ENCODE measurements at regions not wholly inside any gene's neighbourhood (a gene's known extent, or its start where the extent isn't known, plus 50 kb on each side); places are given as distances from the start of the nearest gene placed in this dataset.

GRCh38 chr20:52619101-52619500, 353.1 kb upstream of the TSHZ2 start:
- no peak for DNase-seq (ENCODE audit: insufficient read length)
- FAIRE-seq: no peak
- TF ChIP-seq POLR2A (IDR thresholded peaks at IDR 0.05; ENCODE audit: low read depth, low read length) (no peak), TAF1 (IDR thresholded peaks at IDR 0.05; ENCODE audit: borderline replicate concordance, low read depth, low read length) (no peak), POLR2AphosphoS5 (IDR thresholded peaks at IDR 0.05; ENCODE audit: low read depth, low read length) (no peak)

GRCh38 chr20:52616629-52617028, 355.5 kb upstream of the TSHZ2 start:
- FAIRE-seq (no peak), DNase-seq (ENCODE audit: insufficient read length) (no peak)
- TF ChIP-seq TAF1 (IDR thresholded peaks at IDR 0.05; ENCODE audit: borderline replicate concordance, low read depth, low read length) (no peak), POLR2A (IDR thresholded peaks at IDR 0.05; ENCODE audit: low read depth, low read length) (no peak), POLR2AphosphoS5 (IDR thresholded peaks at IDR 0.05; ENCODE audit: low read depth, low read length) (no peak)

- TF ChIP-seq TAF1 (IDR thresholded peaks at IDR 0.05; ENCODE audit: borderline replicate concordance, low read depth, low read length) (no peak), POLR2AphosphoS5 (IDR thresholded peaks at IDR 0.05; ENCODE audit: low read depth, low read length) (no peak), POLR2A (IDR thresholded peaks at IDR 0.05; ENCODE audit: low read depth, low read length) (no peak)
- FAIRE-seq: no peak
- no peak for DNase-seq (ENCODE audit: insufficient read length)
These were observed 357.9 kb upstream of the TSHZ2 start for GRCh38 chr20:52614051-52614863.

- FAIRE-seq (no peak), DNase-seq (ENCODE audit: insufficient read length) (no peak)
- TF ChIP-seq TAF1 (IDR thresholded peaks at IDR 0.05; ENCODE audit: borderline replicate concordance, low read depth, low read length): no peak
- TF ChIP-seq POLR2A (IDR thresholded peaks at IDR 0.05; ENCODE audit: low read depth, low read length): no peak
- no peak for TF ChIP-seq POLR2AphosphoS5 (IDR thresholded peaks at IDR 0.05; ENCODE audit: low read depth, low read length)
These were observed 360.0 kb upstream of the TSHZ2 start for GRCh38 chr20:52612046-52612632.

GRCh38 chr20:52610749-52611148, 361.4 kb upstream of the TSHZ2 start:
- no peak for TF ChIP-seq POLR2AphosphoS5 (IDR thresholded peaks at IDR 0.05; ENCODE audit: low read depth, low read length)
- no peak for TF ChIP-seq POLR2A (IDR thresholded peaks at IDR 0.05; ENCODE audit: low read depth, low read length)
- no peak for TF ChIP-seq TAF1 (IDR thresholded peaks at IDR 0.05; ENCODE audit: borderline replicate concordance, low read depth, low read length)
- FAIRE-seq: no peak
- DNase-seq (ENCODE audit: insufficient read length): no peak

GRCh38 chr20:52601295-52601971, 370.7 kb upstream of the TSHZ2 start:
- DNase-seq (ENCODE audit: insufficient read length) (no peak), FAIRE-seq (no peak)
- TF ChIP-seq POLR2AphosphoS5 (IDR thresholded peaks at IDR 0.05; ENCODE audit: low read depth, low read length): no peak
- TF ChIP-seq POLR2A (IDR thresholded peaks at IDR 0.05; ENCODE audit: low read depth, low read length): no peak
- no peak for TF ChIP-seq TAF1 (IDR thresholded peaks at IDR 0.05; ENCODE audit: borderline replicate concordance, low read depth, low read length)

GRCh38 chr20:52596256-52596655, 375.9 kb upstream of the TSHZ2 start:
- no peak for FAIRE-seq
- DNase-seq (ENCODE audit: insufficient read length): no peak
- no peak for TF ChIP-seq POLR2A (IDR thresholded peaks at IDR 0.05; ENCODE audit: low read depth, low read length)
- TF ChIP-seq TAF1 (IDR thresholded peaks at IDR 0.05; ENCODE audit: borderline replicate concordance, low read depth, low read length): no peak
- TF ChIP-seq POLR2AphosphoS5 (IDR thresholded peaks at IDR 0.05; ENCODE audit: low read depth, low read length): no peak

GRCh38 chr20:52595518-52595917, 376.6 kb upstream of the TSHZ2 start:
- TF ChIP-seq TAF1 (IDR thresholded peaks at IDR 0.05; ENCODE audit: borderline replicate concordance, low read depth, low read length): no peak
- no peak for TF ChIP-seq POLR2A (IDR thresholded peaks at IDR 0.05; ENCODE audit: low read depth, low read length)
- TF ChIP-seq POLR2AphosphoS5 (IDR thresholded peaks at IDR 0.05; ENCODE audit: low read depth, low read length): no peak
- no peak for DNase-seq (ENCODE audit: insufficient read length)
- no peak for FAIRE-seq

- TF ChIP-seq POLR2A (IDR thresholded peaks at IDR 0.05; ENCODE audit: low read depth, low read length) (no peak), TAF1 (IDR thresholded peaks at IDR 0.05; ENCODE audit: borderline replicate concordance, low read depth, low read length) (no peak), POLR2AphosphoS5 (IDR thresholded peaks at IDR 0.05; ENCODE audit: low read depth, low read length) (no peak)
- DNase-seq (ENCODE audit: insufficient read length): no peak
- FAIRE-seq: no peak
These were observed 378.5 kb upstream of the TSHZ2 start for GRCh38 chr20:52593654-52594053.

- TF ChIP-seq TAF1 (IDR thresholded peaks at IDR 0.05; ENCODE audit: borderline replicate concordance, low read depth, low read length): no peak
- no peak for TF ChIP-seq POLR2A (IDR thresholded peaks at IDR 0.05; ENCODE audit: low read depth, low read length)
- TF ChIP-seq POLR2AphosphoS5 (IDR thresholded peaks at IDR 0.05; ENCODE audit: low read depth, low read length): no peak
- DNase-seq (ENCODE audit: insufficient read length) (no peak), FAIRE-seq (no peak)
These were observed 379.6 kb upstream of the TSHZ2 start for GRCh38 chr20:52592567-52592966.

- TF ChIP-seq POLR2A (IDR thresholded peaks at IDR 0.05; ENCODE audit: low read depth, low read length) (no peak), TAF1 (IDR thresholded peaks at IDR 0.05; ENCODE audit: borderline replicate concordance, low read depth, low read length) (no peak), POLR2AphosphoS5 (IDR thresholded peaks at IDR 0.05; ENCODE audit: low read depth, low read length) (no peak)
- FAIRE-seq (no peak), DNase-seq (ENCODE audit: insufficient read length) (no peak)
These were observed 382.1 kb upstream of the TSHZ2 start for GRCh38 chr20:52590100-52590499.

All from GM12892 (cell line).